ENCODE measurements at regions not wholly inside any gene's neighbourhood (a gene's known extent, or its start where the extent isn't known, plus 50 kb on each side); places are given as distances from the start of the nearest gene placed in this dataset.

DNA sequence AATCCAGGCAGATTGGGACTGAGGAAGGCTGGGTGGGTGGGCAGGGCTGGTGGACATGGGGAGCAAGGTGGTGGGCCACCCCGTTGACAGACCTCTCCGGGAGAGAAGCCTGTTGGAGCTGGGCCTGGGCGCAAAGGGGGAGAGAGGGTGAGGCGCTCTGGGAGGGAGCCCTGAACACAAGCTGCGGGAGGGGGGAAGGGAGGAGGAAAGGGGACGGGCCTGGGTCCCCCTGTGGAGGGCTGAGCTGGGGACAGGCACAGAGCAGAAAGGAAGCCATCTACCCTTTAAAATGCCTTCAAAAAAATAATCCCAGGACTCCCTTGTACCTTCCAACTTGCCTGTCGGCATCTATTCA, 161.8 kb downstream of the PSMG1 start:
- H4K20me1 ChIP-seq (ENCODE audit: control insufficient read depth, insufficient read depth, insufficient read length), result no peaks in the 10 kb centered on the region
- no peak overlapping the region; the same call in 1 of the 2 replicates for H3K14ac ChIP-seq (ENCODE audit: insufficient read depth, low read length)
- no peaks in the 10 kb centered on the region; the same call in 1 of the 2 replicates for H3K4me1 ChIP-seq (ENCODE audit: insufficient read depth, low read length)
- peak overlapping the region; percentile 24 for H3K18ac ChIP-seq (ENCODE audit: insufficient read length, low read depth, low read length)
- peaks cover 0 to 11% (median 0%) of the 10 kb centered on the region in 3 experiments; a peak in 3 of 7 replicates for H3K36me3 Mint-ChIP-seq (ENCODE audit: insufficient read depth in 1 of 3, low read depth in 3 of 3)
- H3K56ac ChIP-seq (ENCODE audit: insufficient read length, low read depth, low read length), result no peak overlapping the region
- no peaks in the 10 kb centered on the region for H3K27me3 ChIP-seq (ENCODE audit: insufficient read depth, low read length)
- no peak overlapping the region for H4K5ac ChIP-seq (ENCODE audit: insufficient read length, low read depth, low read length)
- H3K27ac ChIP-seq (ENCODE audit: insufficient read length, low read depth, low read length), result no peak overlapping the region
- H3T11ph ChIP-seq (ENCODE audit: low read length), result no peak overlapping the region
- no peak overlapping the region for H3K4me2 ChIP-seq (ENCODE audit: insufficient read depth, insufficient read length, low read length)
- no peak overlapping the region for H3K27ac Mint-ChIP-seq
- no peak overlapping the region for H3K4me3 Mint-ChIP-seq
- TF ChIP-seq, protein P1, sequence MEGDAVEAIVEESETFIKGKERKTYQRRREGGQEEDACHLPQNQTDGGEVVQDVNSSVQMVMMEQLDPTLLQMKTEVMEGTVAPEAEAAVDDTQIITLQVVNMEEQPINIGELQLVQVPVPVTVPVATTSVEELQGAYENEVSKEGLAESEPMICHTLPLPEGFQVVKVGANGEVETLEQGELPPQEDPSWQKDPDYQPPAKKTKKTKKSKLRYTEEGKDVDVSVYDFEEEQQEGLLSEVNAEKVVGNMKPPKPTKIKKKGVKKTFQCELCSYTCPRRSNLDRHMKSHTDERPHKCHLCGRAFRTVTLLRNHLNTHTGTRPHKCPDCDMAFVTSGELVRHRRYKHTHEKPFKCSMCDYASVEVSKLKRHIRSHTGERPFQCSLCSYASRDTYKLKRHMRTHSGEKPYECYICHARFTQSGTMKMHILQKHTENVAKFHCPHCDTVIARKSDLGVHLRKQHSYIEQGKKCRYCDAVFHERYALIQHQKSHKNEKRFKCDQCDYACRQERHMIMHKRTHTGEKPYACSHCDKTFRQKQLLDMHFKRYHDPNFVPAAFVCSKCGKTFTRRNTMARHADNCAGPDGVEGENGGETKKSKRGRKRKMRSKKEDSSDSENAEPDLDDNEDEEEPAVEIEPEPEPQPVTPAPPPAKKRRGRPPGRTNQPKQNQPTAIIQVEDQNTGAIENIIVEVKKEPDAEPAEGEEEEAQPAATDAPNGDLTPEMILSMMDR (conservative IDR thresholded peaks at IDR 0.05), result no peak
- WGBS (ENCODE audit: extremely low coverage, insufficient read length, low lambda C conversion rate), result no CpG with 5 or more reads among the region's 7 CpGs
- no peak overlapping the region for H2AFZ ChIP-seq (ENCODE audit: low read length)
- H3K4me1 Mint-ChIP-seq, result peaks cover 21 to 30% of the 10 kb centered on the region in 2 experiments
- no peak overlapping the region for H2BK5ac ChIP-seq (ENCODE audit: insufficient read length, low read length)
- H2BK120ac ChIP-seq (ENCODE audit: low read depth, low read length, poor library complexity, severe bottlenecking), result no peak overlapping the region
- no peaks in the 10 kb centered on the region for H3K79me1 ChIP-seq (ENCODE audit: insufficient read depth, low read depth, low read length, poor library complexity, severe bottlenecking)
- H3K23ac ChIP-seq (ENCODE audit: insufficient read length, low read depth, low read length), result no peak overlapping the region
- no peaks in the 10 kb centered on the region for H3K79me2 ChIP-seq (ENCODE audit: insufficient read depth, low read length)
- DNase-seq, result no peak
- H3K4ac ChIP-seq (ENCODE audit: low read depth, low read length), result no peak overlapping the region
- H2AK5ac ChIP-seq (ENCODE audit: insufficient read length, low read length), result no peak overlapping the region
- no peak overlapping the region for H4K91ac ChIP-seq (ENCODE audit: insufficient read length, low read depth, low read length)
- no peaks in the 10 kb centered on the region for H3K23me2 ChIP-seq (ENCODE audit: insufficient read length, low read depth, low read length, poor library complexity, severe bottlenecking)
- H3K9me3 ChIP-seq (ENCODE audit: control insufficient read depth, low read depth, low read length), result no peaks in the 10 kb centered on the region
- H3K27me3 Mint-ChIP-seq (ENCODE audit: low read depth), result peaks cover 1% of the 10 kb centered on the region; the same call in 1 of the 2 replicates
- no peak overlapping the region for H2BK12ac ChIP-seq (ENCODE audit: insufficient read length, low read depth, low read length)
- H3K9ac ChIP-seq (ENCODE audit: extremely low read depth, insufficient read length, low read length), result no peak overlapping the region
- no peak overlapping the region for H2BK20ac ChIP-seq (ENCODE audit: low read depth, low read length, poor library complexity, severe bottlenecking)
- H3K9me3 Mint-ChIP-seq, result peaks cover 5 to 7% of the 10 kb centered on the region in 2 experiments; a peak in 4 of 5 replicates
- no peak overlapping the region for H2BK15ac ChIP-seq (ENCODE audit: low read depth, low read length)
- no peak overlapping the region for H4K8ac ChIP-seq (replicated peaks; ENCODE audit: insufficient read length, low read depth, low read length)
